Chondrocyte (in vitro differentiated cells): ENCODE measurements at regions not wholly inside any gene's neighbourhood (a gene's known extent, or its start where the extent isn't known, plus 50 kb on each side); places are given as distances from the start of the nearest gene placed in this dataset.

ENCODE experiments used
- DNase-seq: peaks from one replicate; pipeline ENCODE4 v3.0.0; 2021; ENCODE audit warnings: mixed read lengths, low spot score
- H3K27ac Mint-ChIP-seq: one replicate; pipeline ENCODE4 v1.8.0; 2021; ENCODE audit warnings: mild to moderate bottlenecking, moderate library complexity, mixed read lengths; ENCODE audit not compliant: unreplicated experiment
- H3K27me3 Mint-ChIP-seq: 2 replicates; pipeline ENCODE4 v1.8.0; 2021; ENCODE audit warnings: low read depth, mixed read lengths
- H3K36me3 Mint-ChIP-seq: 2 replicates; pipeline ENCODE4 v1.8.0; 2021; ENCODE audit warnings: low read depth, mixed read lengths
- H3K4me1 Mint-ChIP-seq: 2 replicates; pipeline ENCODE4 v1.8.0; 2021; ENCODE audit warnings: low read depth, mild to moderate bottlenecking, mixed read lengths
- H3K4me3 Mint-ChIP-seq: one replicate; pipeline ENCODE4 v1.8.0; 2021; ENCODE audit warnings: mild to moderate bottlenecking, moderate library complexity, mixed read lengths; ENCODE audit not compliant: unreplicated experiment
- H3K9me3 Mint-ChIP-seq: 2 replicates; pipeline ENCODE4 v1.8.0; 2021; ENCODE audit warnings: low read depth, mixed read lengths
- TF ChIP-seq, protein P1 (sequence below): fragments of 200-600 bp; sonication (generic); IDR thresholded peaks from 2 replicates; pipeline ENCODE4 v1.5.0; 2021; ENCODE audit warnings: antibody characterized with exemption, mild to moderate bottlenecking, moderate library complexity

GRCh38 chr12:5210923-5211290 is 167.2 kb downstream of the KCNA5 start:
- Mint-ChIP-seq H3K27me3 (peaks cover 16% of the 10 kb centered on the region), H3K27ac (no peak overlapping the region), H3K36me3 (no peaks in the 10 kb centered on the region), H3K4me3 (no peak overlapping the region), H3K9me3 (no peaks in the 10 kb centered on the region), H3K4me1 (no peaks in the 10 kb centered on the region)
- DNase-seq: no peak
- TF ChIP-seq, protein P1, sequence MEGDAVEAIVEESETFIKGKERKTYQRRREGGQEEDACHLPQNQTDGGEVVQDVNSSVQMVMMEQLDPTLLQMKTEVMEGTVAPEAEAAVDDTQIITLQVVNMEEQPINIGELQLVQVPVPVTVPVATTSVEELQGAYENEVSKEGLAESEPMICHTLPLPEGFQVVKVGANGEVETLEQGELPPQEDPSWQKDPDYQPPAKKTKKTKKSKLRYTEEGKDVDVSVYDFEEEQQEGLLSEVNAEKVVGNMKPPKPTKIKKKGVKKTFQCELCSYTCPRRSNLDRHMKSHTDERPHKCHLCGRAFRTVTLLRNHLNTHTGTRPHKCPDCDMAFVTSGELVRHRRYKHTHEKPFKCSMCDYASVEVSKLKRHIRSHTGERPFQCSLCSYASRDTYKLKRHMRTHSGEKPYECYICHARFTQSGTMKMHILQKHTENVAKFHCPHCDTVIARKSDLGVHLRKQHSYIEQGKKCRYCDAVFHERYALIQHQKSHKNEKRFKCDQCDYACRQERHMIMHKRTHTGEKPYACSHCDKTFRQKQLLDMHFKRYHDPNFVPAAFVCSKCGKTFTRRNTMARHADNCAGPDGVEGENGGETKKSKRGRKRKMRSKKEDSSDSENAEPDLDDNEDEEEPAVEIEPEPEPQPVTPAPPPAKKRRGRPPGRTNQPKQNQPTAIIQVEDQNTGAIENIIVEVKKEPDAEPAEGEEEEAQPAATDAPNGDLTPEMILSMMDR: no peak

DNA sequence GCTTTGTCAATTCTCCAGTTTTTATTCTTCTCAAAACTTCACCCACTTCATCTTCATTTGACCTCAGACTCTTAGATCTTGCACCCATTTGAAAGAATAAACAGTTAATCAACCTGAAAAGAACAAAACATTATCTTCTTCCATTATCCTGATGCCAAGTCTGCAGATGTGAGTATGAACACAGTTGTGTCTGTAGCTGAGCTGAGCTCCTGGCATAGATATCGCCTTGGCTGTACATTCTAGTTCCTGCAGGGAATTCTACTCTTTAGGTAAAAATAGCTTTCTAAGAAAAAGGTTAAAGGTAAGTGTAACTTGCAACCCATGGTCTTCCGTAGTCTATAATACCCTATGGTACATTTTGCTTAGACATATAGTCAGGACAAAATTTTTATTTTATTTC is 169.7 kb downstream of the KCNA5 start:
- TF ChIP-seq, protein P1: no peak
- Mint-ChIP-seq H3K9me3 (no peaks in the 10 kb centered on the region), H3K4me3 (no peak overlapping the region), H3K27me3 (peaks cover 18% of the 10 kb centered on the region), H3K27ac (no peak overlapping the region), H3K36me3 (no peaks in the 10 kb centered on the region), H3K4me1 (no peaks in the 10 kb centered on the region)
- DNase-seq: no peak

DNA sequence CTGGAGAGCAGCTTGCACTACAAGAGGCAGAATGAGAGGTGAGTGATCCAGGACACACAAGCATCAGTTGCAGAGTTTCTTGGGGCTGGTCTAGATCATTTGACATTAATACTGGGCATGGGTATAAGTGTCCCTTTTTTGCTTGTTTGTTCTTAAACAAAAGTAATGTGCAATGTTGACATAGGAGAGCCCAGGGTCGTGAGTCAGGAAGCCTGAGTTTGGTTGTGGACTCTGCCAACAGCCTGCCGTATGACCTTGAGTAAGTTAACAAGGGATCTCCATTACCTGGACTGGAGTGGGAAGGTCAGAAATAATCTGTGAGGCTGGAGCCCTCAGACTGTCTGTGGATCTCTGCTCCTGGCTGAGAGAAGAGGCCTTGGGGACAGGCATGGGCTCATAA is 170.3 kb downstream of the KCNA5 start:
- H3K27me3 Mint-ChIP-seq: peaks cover 14% of the 10 kb centered on the region
- H3K9me3 Mint-ChIP-seq: no peaks in the 10 kb centered on the region
- H3K27ac Mint-ChIP-seq: no peak overlapping the region
- no peak for DNase-seq
- TF ChIP-seq, protein P1: no peak
- H3K36me3 Mint-ChIP-seq: no peaks in the 10 kb centered on the region
- H3K4me1 Mint-ChIP-seq: no peaks in the 10 kb centered on the region
- H3K4me3 Mint-ChIP-seq: no peak overlapping the region

GRCh38 chr12:5217936-5218335 is 174.3 kb downstream of the KCNA5 start:
- H3K27ac Mint-ChIP-seq: no peak overlapping the region
- no peak overlapping the region for H3K4me3 Mint-ChIP-seq
- no peaks in the 10 kb centered on the region for H3K4me1 Mint-ChIP-seq
- no peak for DNase-seq
- H3K27me3 Mint-ChIP-seq: peaks cover 3% of the 10 kb centered on the region
- TF ChIP-seq, protein P1: no peak
- no peaks in the 10 kb centered on the region for H3K36me3 Mint-ChIP-seq
- no peaks in the 10 kb centered on the region for H3K9me3 Mint-ChIP-seq

- TF ChIP-seq, protein P1: no peak
- Mint-ChIP-seq H3K4me3 (no peak overlapping the region), H3K27me3 (peaks cover 3% of the 10 kb centered on the region)
Measured at GRCh38 chr12:5220099-5220498, 176.4 kb downstream of the KCNA5 start.

More at GRCh38 chr12:5220099-5220498, 176.4 kb downstream of the KCNA5 start:
- DNase-seq: no peak
- Mint-ChIP-seq H3K4me1 (no peaks in the 10 kb centered on the region), H3K27ac (no peak overlapping the region), H3K36me3 (no peaks in the 10 kb centered on the region), H3K9me3 (no peaks in the 10 kb centered on the region)
